ENCODE measurements at regions not wholly inside any gene's neighbourhood (a gene's known extent, or its start where the extent isn't known, plus 50 kb on each side); places are given as distances from the start of the nearest gene placed in this dataset.

- no peak for TF ChIP-seq CTCF (conservative IDR thresholded peaks at IDR 0.05)
- Mint-ChIP-seq H3K27ac (no peak overlapping the region), H3K27me3 (ENCODE audit: low read depth) (no peaks in the 10 kb centered on the region), H3K36me3 (ENCODE audit: insufficient read depth in 1 of 3, low read depth in 3 of 3) (peaks cover 3 to 11% (median 11%) of the 10 kb centered on the region in 3 experiments; a peak in 4 of 7 replicates), H3K4me1 (peaks cover 8 to 12% of the 10 kb centered on the region in 2 experiments), H3K9me3 (peaks cover 10 to 12% of the 10 kb centered on the region in 2 experiments), H3K4me3 (no peak overlapping the region)
- Histone ChIP-seq H4K91ac (ENCODE audit: insufficient read length, low read depth, low read length) (no peak overlapping the region), H4K8ac (replicated peaks; ENCODE audit: insufficient read length, low read depth, low read length) (no peak overlapping the region), H3K4me1 (ENCODE audit: insufficient read depth, low read length) (peaks cover 3% of the 10 kb centered on the region; the same call in 1 of the 2 replicates), H2BK12ac (ENCODE audit: insufficient read length, low read depth, low read length) (no peak overlapping the region), H3K79me1 (ENCODE audit: insufficient read depth, low read depth, low read length, poor library complexity, severe bottlenecking) (no peaks in the 10 kb centered on the region), H3K23ac (ENCODE audit: insufficient read length, low read depth, low read length) (no peak overlapping the region), H3K27me3 (ENCODE audit: insufficient read depth, low read length) (no peaks in the 10 kb centered on the region), H2AFZ (ENCODE audit: low read length) (no peak overlapping the region), H3K4me2 (ENCODE audit: insufficient read depth, insufficient read length, low read length) (no peak overlapping the region), H3K56ac (ENCODE audit: insufficient read length, low read depth, low read length) (no peak overlapping the region), H2BK5ac (ENCODE audit: insufficient read length, low read length) (no peak overlapping the region), H3K23me2 (ENCODE audit: insufficient read length, low read depth, low read length, poor library complexity, severe bottlenecking) (no peaks in the 10 kb centered on the region), H2BK20ac (ENCODE audit: low read depth, low read length, poor library complexity, severe bottlenecking) (no peak overlapping the region), H3T11ph (ENCODE audit: low read length) (no peak overlapping the region), H4K5ac (ENCODE audit: insufficient read length, low read depth, low read length) (no peak overlapping the region), H3K4ac (ENCODE audit: low read depth, low read length) (no peak overlapping the region), H2BK120ac (ENCODE audit: low read depth, low read length, poor library complexity, severe bottlenecking) (no peak overlapping the region), H3K9ac (ENCODE audit: extremely low read depth, insufficient read length, low read length) (no peak overlapping the region), H4K20me1 (ENCODE audit: control insufficient read depth, insufficient read depth, insufficient read length) (no peaks in the 10 kb centered on the region), H3K79me2 (ENCODE audit: insufficient read depth, low read length) (no peaks in the 10 kb centered on the region), H3K14ac (ENCODE audit: insufficient read depth, low read length) (no peak overlapping the region), H2BK15ac (ENCODE audit: low read depth, low read length) (no peak overlapping the region), H3K9me3 (ENCODE audit: control insufficient read depth, low read depth, low read length) (peaks cover 2% of the 10 kb centered on the region), H3K27ac (ENCODE audit: insufficient read length, low read depth, low read length) (no peak overlapping the region), H2AK5ac (ENCODE audit: insufficient read length, low read length) (no peak overlapping the region), H3K18ac (ENCODE audit: insufficient read length, low read depth, low read length) (no peak overlapping the region)
- no CpG with 5 or more reads among the region's 5 CpGs for WGBS (ENCODE audit: extremely low coverage, insufficient read length, low lambda C conversion rate)
- no peak for DNase-seq
These were observed 165.6 kb upstream of the BOD1L1 start for GRCh38 chr4:13793020-13793710.

All from H9 (cell line).